ENCODE measurements at regions not wholly inside any gene's neighbourhood (a gene's known extent, or its start where the extent isn't known, plus 50 kb on each side); places are given as distances from the start of the nearest gene placed in this dataset.

GRCh38 chr7:94741179-94741578, 85.2 kb upstream of the SGCE start:
- TF ChIP-seq CTCF (IDR thresholded peaks at IDR 0.05): no peak
- no peak for TF ChIP-seq POLR2A (IDR thresholded peaks at IDR 0.05)
